PC-9 (cell line): ENCODE measurements at regions not wholly inside any gene's neighbourhood (a gene's known extent, or its start where the extent isn't known, plus 50 kb on each side); places are given as distances from the start of the nearest gene placed in this dataset.

Experiments
- BruUV-seq: library from RNA; stranded (reverse); fragments of 400-500 nt; replicated peaks from 2 replicates; lab custom pipeline; 2021; lab: Mats Ljungman, UMichigan
- CTCF ChIA-PET: fragments of 300-600 bp; sonication (Branson Sonifier 250); formaldehyde crosslinking; loops from one replicate; lab custom pipeline; 2022; ENCODE audit warnings: antibody characterized with exemption; lab: Charles Lee
- POLR2A ChIA-PET: fragments of 300-600 bp; sonication (Branson Sonifier 250); formaldehyde crosslinking; loops from one replicate; lab custom pipeline; 2022; ENCODE audit warnings: antibody characterized with exemption; ENCODE audit not compliant: unreplicated experiment; lab: Charles Lee
- DNase-seq, 2 experiments: peaks; one replicate each; pipeline versions ENCODE4 v3.0.0 to v3.0.0-alpha.2; 2015 to 2022; ENCODE audit warnings: mixed read lengths in 1 of 2
- H2AFZ ChIP-seq: fragments of 200-600 bp; sonication (generic); 2 replicates; pipeline ENCODE4 v1.8.1; 2017; ENCODE audit warnings: antibody characterized with exemption
- H3F3A ChIP-seq: fragments of 200-600 bp; sonication (generic); 2 replicates; pipeline ENCODE4 v1.8.1; 2017; ENCODE audit warnings: antibody characterized with exemption, mild to moderate bottlenecking, low read depth; ENCODE audit not compliant: insufficient read depth
- H3K27ac ChIP-seq: fragments of 200-600 bp; sonication (generic); 2 replicates; pipeline ENCODE4 v1.6.1; 2016; ENCODE audit warnings: mixed run types
- H3K27me3 ChIP-seq: fragments of 200-600 bp; sonication (generic); 2 replicates; pipeline ENCODE4 v1.6.1; 2016; ENCODE audit warnings: low read depth, mixed run types; ENCODE audit not compliant: insufficient read depth
- H3K36me3 ChIP-seq: fragments of 200-600 bp; sonication (generic); 2 replicates; pipeline ENCODE4 v1.6.1; 2016; ENCODE audit warnings: low read depth, mixed run types
- H3K4me1 ChIP-seq: fragments of 200-600 bp; sonication (generic); replicated peaks from 2 replicates; pipeline ENCODE4 v1.6.1; 2016; ENCODE audit warnings: mixed run types; ENCODE audit not compliant: insufficient read depth
- H3K4me2 ChIP-seq: fragments of 200-600 bp; sonication (generic); 2 replicates; pipeline ENCODE4 v1.6.1; 2017; ENCODE audit warnings: mixed run types
- H3K4me3 ChIP-seq: fragments of 200-600 bp; sonication (generic); 2 replicates; pipeline ENCODE4 v1.6.1; 2016; ENCODE audit warnings: mixed run types
- H3K79me2 ChIP-seq: fragments of 200-600 bp; sonication (generic); 2 replicates; pipeline ENCODE4 v1.6.1; 2017; ENCODE audit warnings: low read depth, mixed run types
- H3K9me2 ChIP-seq: fragments of 200-600 bp; sonication (generic); 2 replicates; pipeline ENCODE4 v1.8.1; 2017; ENCODE audit warnings: mild to moderate bottlenecking; ENCODE audit not compliant: insufficient read depth
- H3K9me3 ChIP-seq: fragments of 200-600 bp; sonication (generic); 2 replicates; pipeline ENCODE4 v1.8.1; 2016; ENCODE audit warnings: low read depth; ENCODE audit not compliant: insufficient read depth
- H4K20me1 ChIP-seq: fragments of 200-600 bp; sonication (generic); 2 replicates; pipeline ENCODE4 v1.8.1; 2017; ENCODE audit not compliant: insufficient read depth
- EZH2 ChIP-seq: fragments of 200-600 bp; sonication (generic); IDR thresholded peaks from 2 replicates; pipeline ENCODE4 v1.8.0; 2017; ENCODE audit warnings: antibody characterized with exemption, low read depth
- intact Hi-C: fragments of 100-400 bp; cut with micrococcal nuclease; formaldehyde crosslinking; loops from one replicate; pipeline ENCODE4 v1.10.0; 2022; ENCODE audit not compliant: unreplicated experiment
- TF ChIP-seq, protein P1 (sequence below): fragments of 200-600 bp; sonication (generic); conservative IDR thresholded peaks from 2 replicates; pipeline ENCODE4 v1.6.1; 2017; ENCODE audit warnings: mixed run types, antibody characterized with exemption, mild to moderate bottlenecking, moderate library complexity

GRCh38 chr2:16302431-16303272 lies 362.3 kb downstream of the MYCN start:
- DNase-seq = no peak
- Histone ChIP-seq H3K27me3 (peaks cover 12% of the 10 kb centered on the region; the same call in 1 of the 2 replicates), H3K27ac (no peak overlapping the region), H3K79me2 (no peaks in the 10 kb centered on the region), H3F3A (no peaks in the 10 kb centered on the region), H4K20me1 (peaks cover 5% of the 10 kb centered on the region; the same call in 1 of the 2 replicates), H3K4me2 (no peak overlapping the region), H3K9me2 (no peaks in the 10 kb centered on the region), H3K4me1 (no peaks in the 10 kb centered on the region), H3K4me3 (no peak overlapping the region), H3K36me3 (no peaks in the 10 kb centered on the region), H2AFZ (no peak overlapping the region), H3K9me3 (no peaks in the 10 kb centered on the region)
- POLR2A ChIA-PET = no interaction called here
- intact Hi-C loops = no loop called here
- TF ChIP-seq EZH2 = no peak
- TF ChIP-seq, protein P1, sequence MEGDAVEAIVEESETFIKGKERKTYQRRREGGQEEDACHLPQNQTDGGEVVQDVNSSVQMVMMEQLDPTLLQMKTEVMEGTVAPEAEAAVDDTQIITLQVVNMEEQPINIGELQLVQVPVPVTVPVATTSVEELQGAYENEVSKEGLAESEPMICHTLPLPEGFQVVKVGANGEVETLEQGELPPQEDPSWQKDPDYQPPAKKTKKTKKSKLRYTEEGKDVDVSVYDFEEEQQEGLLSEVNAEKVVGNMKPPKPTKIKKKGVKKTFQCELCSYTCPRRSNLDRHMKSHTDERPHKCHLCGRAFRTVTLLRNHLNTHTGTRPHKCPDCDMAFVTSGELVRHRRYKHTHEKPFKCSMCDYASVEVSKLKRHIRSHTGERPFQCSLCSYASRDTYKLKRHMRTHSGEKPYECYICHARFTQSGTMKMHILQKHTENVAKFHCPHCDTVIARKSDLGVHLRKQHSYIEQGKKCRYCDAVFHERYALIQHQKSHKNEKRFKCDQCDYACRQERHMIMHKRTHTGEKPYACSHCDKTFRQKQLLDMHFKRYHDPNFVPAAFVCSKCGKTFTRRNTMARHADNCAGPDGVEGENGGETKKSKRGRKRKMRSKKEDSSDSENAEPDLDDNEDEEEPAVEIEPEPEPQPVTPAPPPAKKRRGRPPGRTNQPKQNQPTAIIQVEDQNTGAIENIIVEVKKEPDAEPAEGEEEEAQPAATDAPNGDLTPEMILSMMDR = no peak
- CTCF ChIA-PET = no interaction called here
- no TSS peak for BruUV-seq

GRCh38 chr2:16301961-16302360 lies 361.6 kb downstream of the MYCN start:
- Histone ChIP-seq H3K4me1 (no peaks in the 10 kb centered on the region), H3K27me3 (peaks cover 16% of the 10 kb centered on the region; the same call in 1 of the 2 replicates), H3K4me2 (no peak overlapping the region), H3K79me2 (no peaks in the 10 kb centered on the region), H3K27ac (no peak overlapping the region), H3F3A (no peaks in the 10 kb centered on the region), H4K20me1 (peaks cover 5% of the 10 kb centered on the region; the same call in 1 of the 2 replicates), H3K9me3 (no peaks in the 10 kb centered on the region), H3K4me3 (no peak overlapping the region), H2AFZ (no peak overlapping the region), H3K9me2 (no peaks in the 10 kb centered on the region), H3K36me3 (no peaks in the 10 kb centered on the region)
- no peak for TF ChIP-seq EZH2
- TF ChIP-seq, protein P1 = no peak
- DNase-seq = no peak
- no TSS peak for BruUV-seq
- intact Hi-C loops = no loop called here
- ChIA-PET POLR2A (no interaction called here), CTCF (no interaction called here)

- no peaks in the 10 kb centered on the region for H3K4me1 ChIP-seq
- no peak overlapping the region for H3K4me2 ChIP-seq
- H3K27ac ChIP-seq = no peak overlapping the region
- H2AFZ ChIP-seq = no peak overlapping the region
- ChIA-PET CTCF (no interaction called here), POLR2A (no interaction called here)
- no peak overlapping the region for H3K4me3 ChIP-seq
- H3K79me2 ChIP-seq = no peaks in the 10 kb centered on the region
- intact Hi-C loops = no loop called here
- no peak for TF ChIP-seq EZH2
- TF ChIP-seq, protein P1 = no peak
- H3K9me3 ChIP-seq = no peaks in the 10 kb centered on the region
- no peak for DNase-seq
- peaks cover 44% of the 10 kb centered on the region; the same call in 1 of the 2 replicates for H3K27me3 ChIP-seq
- H3F3A ChIP-seq = no peaks in the 10 kb centered on the region
- no peaks in the 10 kb centered on the region for H3K36me3 ChIP-seq
- peaks cover 5% of the 10 kb centered on the region; the same call in 1 of the 2 replicates for H4K20me1 ChIP-seq
- no peaks in the 10 kb centered on the region for H3K9me2 ChIP-seq
- BruUV-seq = no TSS peak
Measured at GRCh38 chr2:16298866-16299265, 358.5 kb downstream of the MYCN start.
